ENCODE measurements at regions not wholly inside any gene's neighbourhood (a gene's known extent, or its start where the extent isn't known, plus 50 kb on each side); places are given as distances from the start of the nearest gene placed in this dataset.
"Not testable (repeated sequence)": the region's sequence is repeated elsewhere in the genome, so short reads cannot be mapped to it uniquely, and the experiment has no call there.

DNA sequence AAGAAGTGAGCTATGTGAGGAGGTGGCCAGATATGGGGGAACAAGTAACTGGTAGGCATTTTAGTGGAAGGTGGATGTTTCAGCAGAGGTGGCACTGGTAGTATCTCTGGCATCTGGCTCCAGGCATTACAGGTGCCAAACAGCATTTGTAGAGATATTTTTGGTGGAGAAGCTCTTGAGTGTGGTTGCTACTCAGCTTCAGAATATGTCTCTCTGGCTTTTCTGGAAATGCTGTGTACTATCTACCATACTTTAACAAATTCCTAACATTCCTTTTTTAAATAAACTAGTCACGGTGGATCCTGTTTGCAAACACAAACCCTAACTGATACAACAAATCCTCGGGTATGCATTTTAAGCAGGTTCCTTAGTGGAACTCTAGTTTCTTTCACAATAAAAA lies 128.0 kb downstream of the BARX2 start:
- no peak for DNase-seq (ENCODE audit: low read depth, low spot score)
- in situ Hi-C loops (cut with HindIII; ENCODE audit: low pct_unique_long_range_greater_than_20kb, low sequenced_read_pairs) = no loop called here

DNA sequence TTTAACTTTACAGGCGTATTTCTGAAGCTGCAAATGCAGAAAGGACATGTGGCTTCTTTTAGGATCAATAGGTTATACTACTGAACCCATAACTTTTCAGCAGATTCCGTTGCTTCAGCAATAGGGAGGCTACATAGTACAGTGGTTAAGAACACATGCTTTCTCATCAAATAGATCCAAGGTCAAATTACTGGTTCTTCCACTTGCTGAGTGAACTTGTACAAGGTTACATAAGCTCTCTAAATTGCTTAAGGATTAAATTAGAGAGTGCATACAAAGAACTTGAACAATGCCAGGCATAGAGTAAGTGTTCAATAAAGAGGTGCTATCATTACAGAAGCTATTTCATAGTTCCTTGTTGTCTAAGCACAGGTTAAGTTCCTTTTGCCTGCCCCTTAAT lies 129.6 kb downstream of the BARX2 start:
- DNase-seq (ENCODE audit: low read depth, low spot score) = no peak
- in situ Hi-C loops (cut with HindIII; ENCODE audit: low pct_unique_long_range_greater_than_20kb, low sequenced_read_pairs) = no loop called here

DNA sequence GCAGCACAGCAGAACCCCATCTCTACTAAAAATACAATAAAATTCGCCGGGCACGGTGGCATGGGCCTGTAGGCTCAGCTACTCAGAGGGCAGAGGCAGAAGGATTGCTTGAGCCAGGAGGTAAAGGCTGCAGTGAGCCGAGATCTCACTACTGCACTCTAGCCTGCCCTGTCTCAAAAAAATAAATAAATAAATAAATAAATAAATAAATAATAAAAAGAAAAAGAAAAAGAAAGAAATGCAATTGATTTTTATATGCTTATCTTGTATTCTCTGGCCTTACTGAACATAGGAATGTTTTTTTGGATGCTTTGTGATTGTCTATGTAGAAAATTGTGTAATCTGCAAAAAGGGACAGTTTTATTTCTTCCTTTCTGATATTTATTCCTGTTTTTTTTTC lies 132.5 kb downstream of the BARX2 start:
- in situ Hi-C loops (cut with HindIII; ENCODE audit: low pct_unique_long_range_greater_than_20kb, low sequenced_read_pairs) = no loop called here
- DNase-seq (ENCODE audit: low read depth, low spot score) = no peak

DNA sequence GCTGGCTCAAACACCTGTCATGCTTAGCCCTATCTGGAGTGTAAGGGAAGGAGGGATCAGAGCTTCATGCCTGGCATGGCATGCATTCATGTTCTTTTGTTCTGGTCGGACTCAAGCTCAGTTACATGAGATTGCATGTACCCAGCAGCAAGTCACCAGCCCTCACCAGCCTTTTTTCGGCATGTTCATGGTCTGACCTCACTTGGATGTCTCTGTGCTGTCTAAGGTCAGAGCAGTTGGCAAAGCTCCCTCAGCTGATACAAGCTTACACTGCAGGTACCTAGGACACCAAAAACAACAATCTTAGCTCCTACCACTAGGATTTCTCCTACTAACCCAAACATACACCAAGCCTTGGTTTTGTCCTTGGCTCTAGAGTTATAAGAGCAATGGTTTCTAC lies 152.6 kb downstream of the BARX2 start:
- in situ Hi-C loops (cut with HindIII; ENCODE audit: low pct_unique_long_range_greater_than_20kb, low sequenced_read_pairs) = no loop called here
- DNase-seq (ENCODE audit: low read depth, low spot score) = no peak

DNA sequence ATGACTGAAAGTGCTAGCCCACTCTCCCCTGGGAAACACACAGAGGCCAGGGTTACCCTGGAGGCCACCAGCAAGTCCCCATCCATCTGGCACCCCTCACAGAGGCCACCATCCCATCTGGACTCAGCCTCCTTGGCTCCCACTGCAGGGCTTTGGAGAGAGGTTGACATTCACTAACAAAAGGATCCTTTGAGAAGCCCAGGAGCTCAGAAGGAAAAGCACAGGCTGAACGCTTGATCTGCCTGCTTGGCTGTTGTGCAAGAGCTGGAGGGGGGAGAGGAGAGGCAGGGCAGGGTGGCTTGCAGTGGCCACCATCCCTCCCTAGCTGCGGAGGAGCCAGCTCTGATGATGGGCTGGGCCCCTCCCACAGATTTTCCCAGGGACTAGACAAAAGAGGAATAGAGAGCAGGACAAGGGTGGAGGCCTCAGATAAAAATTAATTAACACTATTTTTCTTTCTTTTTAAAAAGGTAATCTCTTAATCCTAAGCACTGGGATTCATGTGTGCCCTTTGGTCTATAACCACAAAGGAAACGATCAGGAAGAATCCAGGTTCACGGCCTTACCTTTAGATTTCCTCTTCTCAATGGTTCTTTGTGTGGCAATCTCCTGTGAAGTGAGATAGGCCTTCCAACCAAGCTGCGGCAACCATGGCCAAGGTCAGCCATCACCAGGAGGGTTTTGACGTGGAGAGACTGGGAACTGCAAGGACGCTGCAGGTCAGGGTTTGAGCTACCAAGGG lies 154.7 kb downstream of the BARX2 start:
- peak; percentile 58 for DNase-seq (ENCODE audit: low read depth, low spot score)
- in situ Hi-C loops (cut with HindIII; ENCODE audit: low pct_unique_long_range_greater_than_20kb, low sequenced_read_pairs) = no loop called here

DNA sequence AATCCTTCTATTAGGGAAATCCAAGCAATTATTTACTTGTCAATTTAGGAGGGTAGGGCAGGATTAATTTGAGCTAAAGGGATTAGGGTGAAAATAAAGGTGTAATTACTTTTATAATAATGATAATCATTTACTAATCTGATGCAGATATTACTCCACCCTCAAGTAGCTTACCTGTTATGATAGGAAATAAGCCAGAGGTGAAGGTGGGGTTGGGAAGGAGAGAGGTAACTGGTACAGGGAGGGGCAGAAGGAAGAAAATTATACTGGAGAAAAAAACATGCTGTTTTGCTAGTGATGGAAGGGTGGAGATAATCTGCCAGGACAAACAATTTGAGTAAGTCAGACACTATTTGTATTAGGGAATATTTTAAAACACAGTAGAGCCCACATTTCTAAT lies 157.7 kb downstream of the BARX2 start:
- no peak for DNase-seq (ENCODE audit: low read depth, low spot score)
- in situ Hi-C loops (cut with HindIII; ENCODE audit: low pct_unique_long_range_greater_than_20kb, low sequenced_read_pairs) = no loop called here

DNA sequence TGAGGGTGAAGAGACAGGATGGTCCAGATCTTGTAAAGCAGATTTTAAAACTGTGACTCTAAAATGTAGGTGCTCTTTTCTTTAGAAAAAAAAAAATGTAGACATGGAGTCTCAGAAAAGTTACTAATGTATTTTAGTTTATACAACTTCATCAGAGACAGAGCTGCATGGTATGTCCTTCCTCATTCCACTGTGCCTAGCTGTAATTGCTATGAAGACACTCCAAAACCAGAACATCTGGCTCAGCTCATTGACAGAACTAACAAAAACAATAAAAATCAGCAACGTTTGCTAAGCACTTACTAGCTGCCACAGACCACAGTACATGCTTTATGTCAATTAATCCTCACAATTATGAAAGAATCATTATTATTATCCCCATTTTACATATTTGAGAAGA lies 160.7 kb downstream of the BARX2 start:
- in situ Hi-C loops (cut with HindIII; ENCODE audit: low pct_unique_long_range_greater_than_20kb, low sequenced_read_pairs) = no loop called here
- DNase-seq (ENCODE audit: low read depth, low spot score) = no peak

DNA sequence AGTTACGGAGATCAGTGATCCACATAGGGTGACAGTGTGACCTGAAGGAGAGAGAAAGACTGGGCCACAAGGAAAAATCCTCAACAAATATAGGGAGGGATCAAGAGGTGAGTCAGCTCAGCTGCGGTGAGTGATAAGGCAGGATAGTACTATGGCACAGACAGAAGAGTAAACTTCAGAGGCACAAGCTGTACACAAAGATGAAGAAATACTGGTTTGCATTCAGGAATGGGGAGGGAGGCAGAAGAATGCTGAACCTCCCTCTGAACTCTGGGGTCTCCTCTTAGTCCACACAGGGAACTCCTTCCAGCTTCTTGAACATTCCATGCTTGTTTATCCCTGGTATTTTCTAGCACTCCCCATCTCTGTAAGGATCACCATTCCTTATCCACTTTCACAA lies 162.7 kb downstream of the BARX2 start:
- no peak for DNase-seq (ENCODE audit: low read depth, low spot score)
- in situ Hi-C loops (cut with HindIII; ENCODE audit: low pct_unique_long_range_greater_than_20kb, low sequenced_read_pairs) = no loop called here

DNA sequence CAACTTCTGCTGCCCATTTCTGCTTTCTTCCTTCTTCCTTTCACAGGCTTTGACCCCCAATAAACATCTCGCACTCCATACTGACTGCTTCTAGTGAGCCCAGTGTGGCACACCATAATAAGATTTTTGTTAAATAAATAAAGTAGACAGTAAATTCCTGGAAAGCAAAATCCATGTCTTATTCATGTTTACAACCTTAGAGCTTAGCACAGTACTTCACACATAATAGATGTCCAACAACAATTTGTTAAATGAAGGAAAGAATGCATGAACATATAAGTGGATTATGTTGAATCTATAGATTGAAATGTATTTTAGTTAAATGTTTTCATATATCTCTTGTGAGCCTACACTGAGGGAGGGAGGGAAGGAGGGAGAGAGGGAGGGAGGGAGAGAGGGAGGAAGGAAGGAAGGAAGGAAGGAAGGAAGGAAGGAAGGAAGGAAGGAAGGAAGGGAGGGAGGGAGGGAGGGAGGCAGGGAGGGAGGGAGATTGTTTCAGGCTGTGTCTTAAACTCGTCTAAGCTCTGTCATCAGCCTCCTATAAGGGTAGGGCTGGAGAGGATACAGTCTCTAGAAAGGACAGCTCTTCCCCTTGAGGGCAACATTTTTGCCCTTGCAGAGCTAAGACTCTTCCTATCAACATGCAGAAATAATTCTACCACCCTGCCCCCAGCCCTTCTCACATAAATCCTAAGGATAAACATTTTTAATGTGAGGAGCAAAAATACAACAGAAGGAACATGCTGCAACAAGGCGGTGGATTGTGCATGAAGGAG lies 168.1 kb downstream of the BARX2 start:
- in situ Hi-C loops (cut with HindIII; ENCODE audit: low pct_unique_long_range_greater_than_20kb, low sequenced_read_pairs) = no loop called here
- DNase-seq (ENCODE audit: low read depth, low spot score) = no peak

DNA sequence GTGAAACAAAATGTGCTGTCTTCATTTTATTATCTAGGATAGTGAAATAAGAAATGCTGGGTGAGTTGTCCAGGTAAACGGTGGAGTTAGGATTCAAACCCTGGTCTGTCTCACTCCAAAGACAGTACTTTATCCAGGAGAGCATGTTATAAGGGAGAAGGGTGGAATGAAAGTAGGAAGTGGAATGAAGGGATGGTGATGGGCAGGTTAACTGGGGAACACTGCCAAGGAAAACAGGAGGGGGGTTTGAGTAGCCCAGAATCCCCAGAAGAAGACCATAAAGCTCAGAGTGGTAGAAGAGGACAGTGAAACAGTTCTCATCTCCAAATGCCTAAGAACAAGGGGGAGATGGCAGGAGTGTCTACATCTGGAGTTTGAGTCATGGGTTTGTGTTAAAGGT lies 169.0 kb downstream of the BARX2 start:
- DNase-seq (ENCODE audit: low read depth, low spot score) = no peak
- in situ Hi-C loops (cut with HindIII; ENCODE audit: low pct_unique_long_range_greater_than_20kb, low sequenced_read_pairs) = no loop called here

DNA sequence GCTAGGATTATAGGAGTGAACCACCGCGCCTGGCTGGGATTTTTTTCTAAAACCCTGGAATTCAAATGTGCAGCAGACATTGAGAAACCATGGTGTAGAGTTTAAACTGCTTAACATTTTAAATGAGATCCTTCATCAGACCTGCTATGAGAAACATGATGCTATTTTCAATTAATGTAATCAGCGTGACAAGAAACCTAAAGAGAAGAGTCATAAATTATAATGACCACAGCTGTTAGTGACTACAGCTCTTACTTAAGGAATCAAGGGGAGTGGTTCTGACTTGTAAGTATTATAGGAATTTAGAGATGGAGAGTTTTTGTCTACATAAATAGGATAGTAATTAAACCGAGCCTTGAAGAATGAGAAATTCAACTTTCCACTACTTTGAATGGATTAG lies 170.6 kb downstream of the BARX2 start:
- in situ Hi-C loops (cut with HindIII; ENCODE audit: low pct_unique_long_range_greater_than_20kb, low sequenced_read_pairs) = no loop called here
- DNase-seq (ENCODE audit: low read depth, low spot score) = no peak

DNA sequence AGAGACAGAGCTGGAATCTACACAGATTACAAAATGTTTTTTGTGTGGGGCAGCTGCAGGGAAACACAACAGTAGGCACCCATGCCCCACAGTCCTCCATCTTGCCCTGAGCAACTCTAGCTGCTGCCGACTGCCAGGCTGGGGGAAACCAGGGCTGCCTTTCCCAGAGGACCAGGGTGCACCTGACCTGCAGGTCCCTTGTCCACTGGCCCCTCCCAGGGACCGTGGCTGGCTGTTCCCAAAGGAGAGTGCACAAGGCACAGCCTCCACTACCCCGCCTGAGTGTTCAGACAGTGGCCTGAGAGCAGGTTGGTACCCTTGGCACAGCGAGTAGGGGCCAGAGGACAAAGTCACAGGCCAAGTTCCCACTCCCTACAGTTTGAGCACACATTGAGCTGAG lies 181.8 kb downstream of the BARX2 start:
- in situ Hi-C loops (cut with HindIII; ENCODE audit: low pct_unique_long_range_greater_than_20kb, low sequenced_read_pairs) = no loop called here

DNA sequence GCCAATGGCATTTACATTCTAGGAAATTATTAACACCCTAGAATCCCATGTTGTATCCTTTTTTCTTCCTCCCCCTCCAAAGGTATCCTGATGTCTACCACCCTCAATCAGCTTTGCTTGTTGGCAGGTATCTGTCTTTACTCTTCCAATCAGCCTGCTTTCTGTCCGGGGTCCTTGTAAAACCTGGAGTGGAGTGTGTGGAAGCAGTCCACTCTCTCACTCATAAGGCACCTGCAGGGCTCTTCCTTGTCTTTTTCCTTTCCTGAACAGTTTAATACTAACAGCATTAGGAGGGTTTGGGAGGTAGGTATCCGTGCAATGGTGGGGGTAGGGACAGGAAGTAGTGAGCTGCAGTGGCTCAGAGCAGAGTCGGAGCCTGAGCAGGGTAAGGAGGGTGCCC lies 193.4 kb downstream of the BARX2 start:
- in situ Hi-C loops (cut with HindIII; ENCODE audit: low pct_unique_long_range_greater_than_20kb, low sequenced_read_pairs) = no loop called here

More for the DNA sequence above, 181.8 kb downstream of the BARX2 start:
- no peak for DNase-seq (ENCODE audit: low read depth, low spot score)

DNA sequence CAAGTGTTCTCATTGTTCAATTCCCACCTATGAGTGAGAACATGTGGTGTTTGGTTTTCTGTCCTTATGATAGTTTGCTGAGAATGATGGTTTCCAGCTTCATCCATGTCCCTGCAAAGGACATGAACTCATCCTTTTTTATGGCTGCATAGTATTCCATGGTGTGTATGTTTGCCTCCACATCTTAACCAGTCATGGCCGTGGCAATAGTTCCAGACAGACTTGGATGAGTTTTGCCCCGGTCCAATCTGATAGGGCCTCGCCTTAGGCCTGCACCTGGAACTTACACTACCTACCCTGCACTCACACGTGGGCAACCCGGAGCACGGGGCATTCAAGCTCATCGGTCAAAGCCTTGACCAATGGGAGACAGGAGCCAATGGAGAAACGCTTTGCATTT lies 197.0 kb downstream of the BARX2 start:
- in situ Hi-C loops (cut with HindIII; ENCODE audit: low pct_unique_long_range_greater_than_20kb, low sequenced_read_pairs); DNase-seq (ENCODE audit: low read depth, low spot score): not testable (repeated sequence)

More for the DNA sequence above, 193.4 kb downstream of the BARX2 start:
- no peak for DNase-seq (ENCODE audit: low read depth, low spot score)

DNA sequence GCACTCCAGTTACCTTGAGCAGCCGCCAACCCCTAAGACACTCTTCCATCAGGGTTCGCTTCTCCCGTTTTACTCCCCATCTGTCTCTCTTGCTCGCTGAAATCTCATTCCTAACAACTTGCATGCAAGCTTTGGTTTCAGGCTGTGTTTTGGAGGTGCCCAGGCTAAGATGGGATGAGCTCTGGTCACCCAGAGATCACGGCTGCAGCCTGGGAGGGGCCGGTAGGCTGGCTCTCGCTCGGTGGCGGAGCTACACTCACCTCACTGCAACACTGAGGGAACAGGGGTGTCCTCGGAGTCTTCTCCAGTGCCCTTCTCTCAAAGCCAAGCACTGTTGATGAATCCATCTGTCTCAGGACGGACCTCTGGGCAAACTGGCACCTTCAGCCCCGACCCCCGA lies 197.5 kb downstream of the BARX2 start:
- DNase-seq (ENCODE audit: low read depth, low spot score) = no peak
- in situ Hi-C loops (cut with HindIII; ENCODE audit: low pct_unique_long_range_greater_than_20kb, low sequenced_read_pairs) = no loop called here

DNA sequence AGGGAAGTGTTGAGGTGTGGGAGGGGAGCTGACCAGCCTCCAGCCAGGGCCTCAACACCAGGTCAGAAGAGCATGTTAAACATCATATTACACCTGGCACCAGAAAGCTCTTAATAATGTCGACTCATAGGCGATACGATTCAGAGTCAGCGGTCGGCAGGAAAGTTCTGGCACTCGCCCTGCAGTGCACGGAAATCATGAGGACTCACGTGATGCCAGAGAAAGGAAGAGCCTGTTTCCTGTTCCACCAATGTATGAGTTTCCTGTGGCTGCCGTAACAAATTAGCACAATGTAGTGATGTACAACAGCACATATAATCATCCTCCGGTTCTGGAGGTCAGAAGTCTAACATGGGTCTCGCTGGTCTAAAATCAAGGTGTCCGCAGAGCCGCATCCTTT lies 198.8 kb downstream of the BARX2 start:
- no peak for DNase-seq (ENCODE audit: low read depth, low spot score)
- in situ Hi-C loops (cut with HindIII; ENCODE audit: low pct_unique_long_range_greater_than_20kb, low sequenced_read_pairs) = no loop called here

DNA sequence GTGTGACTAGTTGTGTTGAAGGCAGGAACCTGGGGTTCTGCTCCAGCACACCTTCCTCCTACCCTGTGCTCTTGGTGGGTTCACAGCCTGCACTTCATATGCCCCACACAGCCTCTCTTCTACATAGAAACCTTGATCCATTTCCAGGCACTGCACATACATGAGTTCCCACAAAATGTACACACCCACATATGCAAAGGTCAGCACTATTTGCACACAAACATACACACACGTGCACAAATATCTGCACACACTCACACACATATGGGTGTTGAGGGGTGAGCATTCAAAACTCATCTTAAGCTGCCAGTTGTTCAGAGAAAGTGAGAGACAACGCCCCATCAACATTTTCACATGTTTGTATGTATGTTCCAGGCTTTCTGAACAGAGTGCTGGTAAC lies 201.0 kb downstream of the BARX2 start:
- DNase-seq (ENCODE audit: low read depth, low spot score) = no peak
- in situ Hi-C loops (cut with HindIII; ENCODE audit: low pct_unique_long_range_greater_than_20kb, low sequenced_read_pairs) = no loop called here

DNA sequence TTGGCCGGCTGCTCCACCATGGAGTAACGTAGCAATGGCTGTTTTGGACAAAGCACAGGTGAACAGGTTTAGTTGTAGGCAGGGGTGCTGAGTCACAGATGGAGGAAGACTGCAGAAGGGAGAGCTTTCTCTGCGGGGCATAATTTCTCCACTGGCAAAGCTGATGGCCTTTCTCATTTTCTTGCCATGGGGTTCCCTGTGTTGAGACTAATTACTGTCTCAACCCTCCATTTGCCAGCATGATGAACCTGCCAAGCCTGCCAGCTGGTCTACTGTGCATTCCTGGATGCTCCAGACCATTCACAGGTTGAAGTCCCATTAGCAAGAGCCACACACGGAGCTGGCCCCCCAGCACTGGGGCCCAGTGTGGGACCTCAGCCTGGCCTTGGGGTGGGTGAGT lies 202.4 kb downstream of the BARX2 start:
- no peak for DNase-seq (ENCODE audit: low read depth, low spot score)
- in situ Hi-C loops (cut with HindIII; ENCODE audit: low pct_unique_long_range_greater_than_20kb, low sequenced_read_pairs) = no loop called here

DNA sequence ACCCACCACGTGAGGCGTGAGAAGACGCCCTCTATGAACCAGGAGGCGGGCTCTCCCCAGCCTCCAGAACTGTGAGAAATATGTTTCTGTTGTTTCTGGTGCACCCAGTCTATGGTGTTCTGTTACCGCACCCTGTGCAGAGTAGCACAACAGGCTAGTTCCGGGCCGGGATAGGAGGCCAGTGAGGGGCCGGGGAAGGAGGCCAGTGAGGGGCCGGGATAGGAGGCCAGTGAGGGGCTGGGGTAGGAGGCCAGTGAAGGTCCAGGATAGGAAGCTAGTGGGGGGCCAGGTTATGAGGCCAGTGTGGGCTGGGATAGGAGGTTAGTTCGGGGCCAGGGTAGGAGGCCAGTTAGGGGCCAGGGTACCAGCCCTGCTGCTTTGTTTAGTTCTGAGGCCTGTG lies 204.6 kb downstream of the BARX2 start:
- DNase-seq (ENCODE audit: low read depth, low spot score) = no peak
- in situ Hi-C loops (cut with HindIII; ENCODE audit: low pct_unique_long_range_greater_than_20kb, low sequenced_read_pairs) = no loop called here

Measured in SK-MEL-5 (cell line).